ENCODE measurements at regions not wholly inside any gene's neighbourhood (a gene's known extent, or its start where the extent isn't known, plus 50 kb on each side); places are given as distances from the start of the nearest gene placed in this dataset.

DNA sequence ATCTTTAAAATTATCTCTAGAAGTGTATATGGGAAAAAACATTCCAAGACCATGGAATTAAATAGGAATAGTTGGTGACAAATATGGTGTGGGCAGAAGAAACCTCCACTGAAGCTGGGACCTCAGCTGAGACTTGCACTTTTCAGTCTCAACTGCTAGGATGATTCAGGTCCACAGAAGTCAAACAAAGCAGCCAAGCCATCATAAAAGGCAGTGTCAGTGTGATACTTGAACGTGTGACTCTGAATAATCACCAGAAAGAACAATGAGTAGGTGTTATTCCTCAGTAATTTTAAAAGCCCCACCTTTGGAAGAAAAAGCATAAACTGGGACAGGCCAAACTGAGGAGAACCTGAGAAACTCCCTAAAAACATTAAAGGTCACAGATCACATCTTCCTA, 90.7 kb downstream of the ZNF281 start:
- intact Hi-C loops (cut with DNase I; ENCODE audit: low total_unique reads): no loop called here
- no peaks in the 10 kb centered on the region for H3K4me1 ChIP-seq
- no peak overlapping the region for H3K27ac ChIP-seq
- TF ChIP-seq, protein P1, sequence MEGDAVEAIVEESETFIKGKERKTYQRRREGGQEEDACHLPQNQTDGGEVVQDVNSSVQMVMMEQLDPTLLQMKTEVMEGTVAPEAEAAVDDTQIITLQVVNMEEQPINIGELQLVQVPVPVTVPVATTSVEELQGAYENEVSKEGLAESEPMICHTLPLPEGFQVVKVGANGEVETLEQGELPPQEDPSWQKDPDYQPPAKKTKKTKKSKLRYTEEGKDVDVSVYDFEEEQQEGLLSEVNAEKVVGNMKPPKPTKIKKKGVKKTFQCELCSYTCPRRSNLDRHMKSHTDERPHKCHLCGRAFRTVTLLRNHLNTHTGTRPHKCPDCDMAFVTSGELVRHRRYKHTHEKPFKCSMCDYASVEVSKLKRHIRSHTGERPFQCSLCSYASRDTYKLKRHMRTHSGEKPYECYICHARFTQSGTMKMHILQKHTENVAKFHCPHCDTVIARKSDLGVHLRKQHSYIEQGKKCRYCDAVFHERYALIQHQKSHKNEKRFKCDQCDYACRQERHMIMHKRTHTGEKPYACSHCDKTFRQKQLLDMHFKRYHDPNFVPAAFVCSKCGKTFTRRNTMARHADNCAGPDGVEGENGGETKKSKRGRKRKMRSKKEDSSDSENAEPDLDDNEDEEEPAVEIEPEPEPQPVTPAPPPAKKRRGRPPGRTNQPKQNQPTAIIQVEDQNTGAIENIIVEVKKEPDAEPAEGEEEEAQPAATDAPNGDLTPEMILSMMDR (IDR thresholded peaks at IDR 0.05): no peak
- H3K36me3 ChIP-seq: no peaks in the 10 kb centered on the region
- H3K9me3 ChIP-seq: no peaks in the 10 kb centered on the region
- H3K27me3 ChIP-seq: peaks cover 0 to 9% of the 10 kb centered on the region in 2 donors
- H3K4me3 ChIP-seq: no peak overlapping the region
- no peak for DNase-seq

DNA sequence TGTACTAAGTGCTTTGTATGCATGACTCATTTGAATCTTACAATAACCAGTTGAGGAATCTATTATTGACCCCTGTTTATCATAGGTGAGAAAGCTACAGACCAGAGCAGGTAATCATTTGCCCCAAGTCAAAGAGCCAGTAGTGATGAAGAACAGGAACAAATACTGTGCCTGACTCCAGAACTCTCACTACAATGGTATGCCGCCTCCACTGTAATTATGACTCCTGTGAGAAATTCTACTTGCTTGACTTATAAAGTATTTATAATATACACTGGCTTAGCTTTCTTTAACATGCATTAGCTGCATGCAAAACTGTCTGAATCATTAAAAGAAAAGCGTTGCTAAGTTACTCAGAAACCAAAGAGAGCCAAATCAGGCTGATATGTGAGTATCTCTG, 92.6 kb downstream of the ZNF281 start:
- Histone ChIP-seq H3K9me3 (no peaks in the 10 kb centered on the region), H3K4me3 (no peak overlapping the region), H3K36me3 (no peaks in the 10 kb centered on the region), H3K4me1 (no peaks in the 10 kb centered on the region), H3K27ac (no peak overlapping the region), H3K27me3 (peaks cover 0 to 9% of the 10 kb centered on the region in 2 donors)
- intact Hi-C loops (cut with DNase I; ENCODE audit: low total_unique reads): no loop called here
- no peak for DNase-seq
- TF ChIP-seq, protein P1 (IDR thresholded peaks at IDR 0.05): no peak

DNA sequence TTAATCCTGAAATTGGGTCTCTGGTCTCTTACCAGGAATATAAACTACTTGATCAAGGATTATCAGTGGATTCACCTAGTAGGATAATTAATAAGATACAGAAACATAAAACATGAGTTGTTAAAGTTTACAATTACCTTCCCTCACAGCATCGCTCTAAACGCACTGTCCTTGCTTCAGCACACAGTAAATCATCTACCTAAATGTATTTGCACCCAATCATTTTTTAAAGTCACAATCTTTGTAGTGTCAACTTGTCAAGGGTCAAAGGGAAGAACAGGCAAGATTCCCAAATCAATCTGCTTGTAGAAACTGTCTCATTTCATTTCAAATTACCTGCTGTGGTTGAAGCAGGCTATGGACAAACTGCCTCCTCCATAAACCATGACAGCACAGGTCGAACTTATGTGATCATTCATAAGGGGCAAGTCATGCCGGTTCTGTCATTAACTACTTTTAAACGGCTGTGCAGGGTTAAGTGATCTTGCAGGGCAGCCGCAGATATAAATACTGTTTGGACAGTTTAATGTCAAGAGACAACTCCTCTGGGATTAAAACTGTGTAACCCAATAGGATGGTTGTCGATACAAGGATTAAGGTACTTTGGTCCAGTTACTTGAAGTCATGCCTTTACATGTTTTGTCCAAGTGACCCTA, 93.6 kb downstream of the ZNF281 start:
- H3K27ac ChIP-seq: no peak overlapping the region
- peaks cover 0 to 9% of the 10 kb centered on the region in 2 donors for H3K27me3 ChIP-seq
- no peaks in the 10 kb centered on the region for H3K36me3 ChIP-seq
- no peaks in the 10 kb centered on the region for H3K9me3 ChIP-seq
- intact Hi-C loops (cut with DNase I; ENCODE audit: low total_unique reads): no loop called here
- H3K4me1 ChIP-seq: no peaks in the 10 kb centered on the region
- TF ChIP-seq, protein P1 (IDR thresholded peaks at IDR 0.05): no peak
- DNase-seq: no peak
- no peak overlapping the region for H3K4me3 ChIP-seq

DNA sequence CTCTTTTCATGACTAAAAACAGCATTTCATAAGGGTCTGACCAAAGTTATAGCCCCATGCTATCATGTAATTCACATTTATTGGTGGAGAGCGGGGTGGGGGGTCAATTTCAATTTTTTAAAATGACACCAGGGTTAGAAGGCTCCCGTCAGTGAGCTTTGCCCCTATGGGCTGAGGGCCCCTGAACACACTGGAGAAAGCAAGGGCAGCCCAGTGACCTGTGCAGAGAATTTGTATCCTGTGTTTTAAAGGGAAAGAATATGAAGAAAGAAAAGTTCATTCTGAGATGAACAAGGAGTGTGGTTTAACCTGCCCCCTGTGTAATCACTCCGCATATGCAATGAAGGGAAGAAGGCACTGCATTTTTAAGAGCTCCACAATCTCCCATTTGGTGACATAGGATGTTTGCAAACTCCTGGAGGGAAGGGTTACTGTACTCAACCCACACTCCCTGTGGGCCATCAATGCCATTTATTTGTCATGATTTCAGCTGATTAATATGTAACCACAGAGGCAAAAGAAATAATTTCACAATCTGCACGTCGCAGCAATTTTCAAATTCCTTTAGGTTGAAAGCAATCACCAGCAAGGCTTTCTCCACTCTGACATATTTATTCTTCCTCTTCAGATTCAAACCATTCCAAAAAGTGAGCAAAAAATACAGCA, 95.6 kb downstream of the ZNF281 start:
- no peak overlapping the region for H3K27ac ChIP-seq
- no peak overlapping the region for H3K4me3 ChIP-seq
- no peaks in the 10 kb centered on the region for H3K36me3 ChIP-seq
- no peak for DNase-seq
- TF ChIP-seq, protein P1 (IDR thresholded peaks at IDR 0.05): no peak
- intact Hi-C loops (cut with DNase I; ENCODE audit: low total_unique reads): no loop called here
- H3K27me3 ChIP-seq: peaks cover 0 to 12% of the 10 kb centered on the region in 2 donors
- no peaks in the 10 kb centered on the region for H3K4me1 ChIP-seq
- H3K9me3 ChIP-seq: no peaks in the 10 kb centered on the region

DNA sequence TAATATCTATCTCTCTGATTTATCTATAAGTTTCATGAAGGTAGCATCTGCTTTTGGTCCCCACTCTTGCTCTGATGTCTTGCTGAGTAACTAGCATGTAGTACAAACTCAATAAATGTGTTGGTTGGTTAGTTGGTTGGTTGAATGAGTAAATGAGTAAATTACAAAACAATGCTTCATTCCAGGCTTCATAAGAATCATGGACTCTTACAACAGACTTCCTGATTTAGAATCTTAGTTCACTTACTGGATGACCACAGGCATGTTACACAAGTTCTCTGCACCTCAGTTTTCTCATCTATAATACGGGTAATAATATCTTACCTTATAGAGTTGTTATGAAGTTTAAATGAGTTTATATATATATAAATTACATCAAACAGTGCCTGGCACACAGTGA, 98.6 kb downstream of the ZNF281 start:
- H3K27me3 ChIP-seq: peaks cover 0 to 5% of the 10 kb centered on the region in 2 donors
- DNase-seq: no peak
- intact Hi-C loops (cut with DNase I; ENCODE audit: low total_unique reads): no loop called here
- no peak overlapping the region for H3K27ac ChIP-seq
- no peak overlapping the region for H3K4me3 ChIP-seq
- H3K9me3 ChIP-seq: no peaks in the 10 kb centered on the region
- H3K4me1 ChIP-seq: no peaks in the 10 kb centered on the region
- H3K36me3 ChIP-seq: no peaks in the 10 kb centered on the region
- TF ChIP-seq, protein P1 (IDR thresholded peaks at IDR 0.05): no peak
